Cardiac muscle cell (in vitro differentiated cells and primary cell): ENCODE measurements at regions not wholly inside any gene's neighbourhood (a gene's known extent, or its start where the extent isn't known, plus 50 kb on each side); places are given as distances from the start of the nearest gene placed in this dataset.
A peak's percentile ranks its signal among the peaks of the same experiment; 100 is the strongest.
"Not testable (repeated sequence)": the region's sequence is repeated elsewhere in the genome, so short reads cannot be mapped to it uniquely, and the experiment has no call there.

Source experiments
- DNase-seq, 2 donors: peaks; one replicate each; pipeline versions ENCODE4 v3.0.0 to v3.0.0-alpha.2; 2010 to 2017; ENCODE audit warnings: low read depth in 1 of 2, low spot score in 1 of 2
- H3K27ac ChIP-seq: fragments of 200-600 bp; sonication (generic); 2 replicates; pipeline ENCODE4 v1.5.1; 2016
- H3K27me3 ChIP-seq: fragments of 200-600 bp; sonication (generic); 2 replicates; pipeline ENCODE4 v1.6.0; 2016; ENCODE audit warnings: control low read depth
- H3K36me3 ChIP-seq: fragments of 200-600 bp; sonication (generic); 2 replicates; pipeline ENCODE4 v1.5.1; 2016; ENCODE audit warnings: control low read depth
- H3K4me1 ChIP-seq: fragments of 200-600 bp; sonication (generic); 2 replicates; pipeline ENCODE4 v1.8.1; 2017; ENCODE audit warnings: low read depth, mild to moderate bottlenecking, mixed run types
- H3K4me3 ChIP-seq: fragments of 200-600 bp; sonication (generic); 2 replicates; pipeline ENCODE4 v1.5.1; 2016; ENCODE audit warnings: mild to moderate bottlenecking
- H3K9me3 ChIP-seq: fragments of 200-600 bp; sonication (generic); 2 replicates; pipeline ENCODE4 v1.5.1; 2017; ENCODE audit warnings: low read depth, mild to moderate bottlenecking, control low read depth
- TF ChIP-seq, protein P1 (sequence below): IDR thresholded peaks from 2 replicates; pipeline ENCODE4 v1.5.1; 2012; ENCODE audit warnings: low read depth, mild to moderate bottlenecking, low read length

DNA sequence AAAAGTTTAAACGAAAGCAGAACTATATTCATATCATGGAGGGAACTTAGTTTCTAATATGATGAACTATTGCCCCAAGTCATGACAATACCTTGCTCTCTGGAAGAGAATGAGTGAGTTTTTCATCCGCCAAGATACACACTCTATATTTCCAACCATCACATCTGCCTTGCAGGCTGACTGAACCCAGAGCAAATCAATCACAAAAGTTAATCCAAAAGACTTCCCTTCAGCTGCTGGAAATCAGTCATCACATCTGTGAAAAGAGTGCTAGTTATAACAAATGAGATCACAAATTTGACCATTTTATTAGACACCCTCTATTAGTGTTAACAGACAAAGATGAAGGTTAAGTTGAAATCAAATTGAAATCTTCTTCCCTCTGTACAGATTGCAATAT lies 261.7 kb upstream of the PRKCQ start:
- TF ChIP-seq, protein P1, sequence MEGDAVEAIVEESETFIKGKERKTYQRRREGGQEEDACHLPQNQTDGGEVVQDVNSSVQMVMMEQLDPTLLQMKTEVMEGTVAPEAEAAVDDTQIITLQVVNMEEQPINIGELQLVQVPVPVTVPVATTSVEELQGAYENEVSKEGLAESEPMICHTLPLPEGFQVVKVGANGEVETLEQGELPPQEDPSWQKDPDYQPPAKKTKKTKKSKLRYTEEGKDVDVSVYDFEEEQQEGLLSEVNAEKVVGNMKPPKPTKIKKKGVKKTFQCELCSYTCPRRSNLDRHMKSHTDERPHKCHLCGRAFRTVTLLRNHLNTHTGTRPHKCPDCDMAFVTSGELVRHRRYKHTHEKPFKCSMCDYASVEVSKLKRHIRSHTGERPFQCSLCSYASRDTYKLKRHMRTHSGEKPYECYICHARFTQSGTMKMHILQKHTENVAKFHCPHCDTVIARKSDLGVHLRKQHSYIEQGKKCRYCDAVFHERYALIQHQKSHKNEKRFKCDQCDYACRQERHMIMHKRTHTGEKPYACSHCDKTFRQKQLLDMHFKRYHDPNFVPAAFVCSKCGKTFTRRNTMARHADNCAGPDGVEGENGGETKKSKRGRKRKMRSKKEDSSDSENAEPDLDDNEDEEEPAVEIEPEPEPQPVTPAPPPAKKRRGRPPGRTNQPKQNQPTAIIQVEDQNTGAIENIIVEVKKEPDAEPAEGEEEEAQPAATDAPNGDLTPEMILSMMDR: no peak
- Histone ChIP-seq H3K27ac (no peak overlapping the region), H3K27me3 (no peaks in the 10 kb centered on the region), H3K36me3 (no peaks in the 10 kb centered on the region), H3K4me3 (no peak overlapping the region), H3K9me3 (no peaks in the 10 kb centered on the region), H3K4me1 (no peaks in the 10 kb centered on the region)
- no peak for DNase-seq

DNA sequence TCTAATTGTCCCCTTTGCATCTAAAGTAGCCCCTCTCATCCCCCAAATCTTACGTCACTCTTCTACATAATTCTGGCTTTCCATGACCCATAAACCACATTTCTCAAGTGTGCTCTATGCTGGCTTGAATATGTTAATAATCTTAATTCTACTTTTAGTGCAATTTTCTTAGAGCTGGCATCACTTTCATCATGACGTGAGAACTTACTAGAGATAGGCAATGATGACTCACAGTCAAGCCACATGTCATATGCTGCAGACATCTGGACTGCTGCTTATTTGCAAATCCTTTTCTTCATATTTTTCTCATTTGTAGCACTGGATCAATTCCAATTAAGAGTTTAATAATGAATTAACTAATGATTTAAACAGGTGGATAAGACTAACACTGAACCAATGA lies 260.7 kb upstream of the PRKCQ start:
- H3K36me3 ChIP-seq: no peaks in the 10 kb centered on the region
- H3K9me3 ChIP-seq: no peaks in the 10 kb centered on the region
- no peaks in the 10 kb centered on the region for H3K27me3 ChIP-seq
- H3K4me1 ChIP-seq: no peaks in the 10 kb centered on the region
- TF ChIP-seq, protein P1: no peak
- H3K4me3 ChIP-seq: no peak overlapping the region
- no peak overlapping the region for H3K27ac ChIP-seq
- DNase-seq: peak in 1 of 2 donors; percentile 55

DNA sequence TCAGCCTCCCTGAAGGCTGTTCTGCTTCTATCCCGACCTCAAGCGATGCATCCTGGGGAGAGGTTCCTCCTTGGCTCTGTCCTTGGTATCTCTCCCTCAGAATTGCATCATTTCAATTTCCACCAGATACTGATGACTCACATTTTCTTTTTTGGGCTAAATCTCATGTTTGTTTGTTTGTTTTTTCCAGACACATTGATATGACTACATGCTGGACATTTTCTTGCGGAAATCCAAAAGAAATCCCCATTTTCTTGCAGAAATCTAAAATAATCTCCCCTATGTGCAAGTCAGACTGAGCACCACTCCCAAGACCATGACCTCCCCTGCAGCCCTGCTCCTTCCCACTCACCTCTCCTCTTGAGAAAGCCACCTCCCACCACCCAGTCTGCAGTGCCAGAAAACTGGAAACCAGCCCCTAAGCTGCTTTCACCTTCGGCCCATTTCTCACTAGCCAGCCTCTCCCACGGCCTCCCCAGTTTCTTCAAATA lies 260.2 kb upstream of the PRKCQ start:
- TF ChIP-seq, protein P1: no peak
- Histone ChIP-seq H3K9me3 (no peaks in the 10 kb centered on the region), H3K4me3 (no peak overlapping the region), H3K27ac (no peak overlapping the region), H3K27me3 (no peaks in the 10 kb centered on the region), H3K36me3 (no peaks in the 10 kb centered on the region), H3K4me1 (no peaks in the 10 kb centered on the region)
- DNase-seq: peak in 1 of 2 donors; percentile 8

DNA sequence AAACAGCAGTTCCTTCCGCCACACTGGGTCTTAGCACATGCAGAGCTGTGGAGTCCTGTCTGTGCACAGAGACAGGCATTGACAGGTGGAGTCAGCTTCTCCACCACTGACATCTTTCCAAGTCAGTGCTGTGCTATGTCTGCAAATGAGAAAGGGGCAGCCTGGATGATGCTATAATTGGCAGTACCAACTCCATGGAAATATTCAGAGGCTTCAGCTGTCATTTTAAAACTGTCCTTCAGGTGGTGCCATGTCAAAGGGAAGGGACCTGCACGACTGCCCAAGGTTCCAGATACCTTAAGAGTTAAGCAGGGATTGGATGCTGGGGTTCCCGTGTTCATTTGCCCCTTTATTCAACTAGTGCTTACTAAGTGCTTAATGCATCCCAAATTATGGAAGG lies 258.0 kb upstream of the PRKCQ start:
- H3K27ac ChIP-seq: no peak overlapping the region
- H3K4me3 ChIP-seq: no peak overlapping the region
- no peak for DNase-seq
- H3K4me1 ChIP-seq: no peaks in the 10 kb centered on the region
- TF ChIP-seq, protein P1: no peak
- no peaks in the 10 kb centered on the region for H3K9me3 ChIP-seq
- H3K27me3 ChIP-seq: no peaks in the 10 kb centered on the region
- H3K36me3 ChIP-seq: no peaks in the 10 kb centered on the region

DNA sequence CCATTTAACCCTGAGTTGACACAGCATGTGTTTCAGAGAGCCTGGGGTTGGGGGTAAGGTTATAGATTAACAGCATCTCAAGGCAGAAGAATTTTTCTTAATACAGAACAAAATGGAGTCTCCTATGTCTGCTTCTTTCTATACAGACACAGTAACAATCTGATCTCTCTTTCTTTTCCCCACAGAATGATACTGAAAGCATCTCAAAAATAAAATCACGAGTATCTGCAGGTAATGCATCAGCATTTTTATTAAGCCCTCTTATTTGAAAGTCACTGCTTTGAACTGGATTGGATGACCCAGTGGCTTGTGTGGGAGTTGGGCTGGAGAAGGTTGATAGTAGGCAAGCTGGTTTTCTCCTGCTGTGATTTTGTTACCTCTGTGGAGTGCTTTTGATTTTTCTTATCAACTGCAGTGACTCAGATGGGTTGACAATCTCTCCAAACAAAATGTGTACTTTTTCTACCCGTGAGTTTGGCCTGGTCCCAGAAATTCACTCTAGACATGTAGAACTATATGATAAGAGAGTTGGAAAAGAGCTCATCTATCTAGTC lies 253.5 kb upstream of the PRKCQ start:
- Histone ChIP-seq H3K4me1 (no peaks in the 10 kb centered on the region), H3K9me3 (no peaks in the 10 kb centered on the region), H3K4me3 (no peak overlapping the region), H3K27me3 (no peaks in the 10 kb centered on the region), H3K36me3 (no peaks in the 10 kb centered on the region), H3K27ac (no peak overlapping the region)
- TF ChIP-seq, protein P1: no peak
- no peak for DNase-seq

DNA sequence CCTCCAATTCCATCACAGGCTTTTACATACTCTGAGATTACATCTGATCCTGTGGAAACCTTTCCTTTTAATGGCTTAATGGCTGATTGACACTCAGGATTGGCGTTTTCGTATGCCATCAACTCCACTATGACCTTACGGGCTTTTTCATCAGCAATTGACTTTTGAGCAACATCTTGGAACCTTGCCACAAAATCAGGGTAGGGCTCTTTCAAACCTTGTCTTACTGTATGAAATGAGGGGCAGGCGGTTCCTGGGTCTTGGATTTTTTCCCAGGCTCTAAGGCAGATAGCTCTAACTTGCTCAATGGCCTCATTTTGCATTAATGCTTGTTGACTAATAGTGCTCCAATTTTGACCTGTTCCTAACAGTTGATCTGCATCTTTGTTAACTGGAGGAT lies 250.9 kb upstream of the PRKCQ start:
- H3K36me3 ChIP-seq, H3K27ac ChIP-seq, DNase-seq, H3K27me3 ChIP-seq, H3K4me3 ChIP-seq, H3K4me1 ChIP-seq, H3K9me3 ChIP-seq: not testable (repeated sequence)

DNA sequence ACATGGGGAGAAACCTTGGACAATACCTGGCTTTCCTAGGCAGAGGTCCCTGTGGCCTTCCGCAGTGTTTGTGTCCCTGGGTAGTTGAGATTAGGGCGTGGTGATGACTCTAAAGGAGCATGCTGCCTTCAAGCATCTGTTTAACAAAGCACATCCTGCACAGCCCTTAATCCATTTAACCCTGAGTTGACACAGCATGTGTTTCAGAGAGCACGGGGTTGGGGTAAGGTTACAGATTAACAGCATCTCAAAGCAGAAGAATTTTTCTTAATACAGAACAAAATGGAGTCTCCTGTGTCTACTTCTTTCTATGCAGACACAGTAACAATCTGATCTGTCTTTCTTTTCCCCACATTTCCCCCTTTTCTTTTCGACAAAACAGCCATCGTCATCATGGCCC lies 244.7 kb upstream of the PRKCQ start:
- H3K36me3 ChIP-seq, DNase-seq, H3K27me3 ChIP-seq, H3K4me3 ChIP-seq, H3K27ac ChIP-seq, H3K4me1 ChIP-seq, H3K9me3 ChIP-seq: not testable (repeated sequence)
